AG09309 (cell line): ENCODE measurements at regions not wholly inside any gene's neighbourhood (a gene's known extent, or its start where the extent isn't known, plus 50 kb on each side); places are given as distances from the start of the nearest gene placed in this dataset.

ENCODE experiments used
- DNase-seq: peaks from one replicate; pipeline ENCODE4 v3.0.0-alpha.2; 2010; ENCODE audit warnings: low read depth
- H3K4me3 ChIP-seq: 2 replicates; pipeline ENCODE4 v1.5.1; 2011; ENCODE audit warnings: mild to moderate bottlenecking, low read depth, low read length, moderate library complexity; ENCODE audit not compliant: control insufficient read depth
- CTCF ChIP-seq: IDR thresholded peaks from 2 replicates; pipeline ENCODE4 v1.5.1; 2011; ENCODE audit warnings: mild to moderate bottlenecking, low read depth, low read length, inconsistent platforms; ENCODE audit not compliant: insufficient read depth, control insufficient read depth; ENCODE audit errors: missing control alignments

- no peak for DNase-seq
- H3K4me3 ChIP-seq: no peak overlapping the region
- no peak for TF ChIP-seq CTCF
Observed at GRCh38 chr11:70532731-70533130, 134.4 kb downstream of the CTTN start.

- no peak for DNase-seq
- H3K4me3 ChIP-seq: no peak overlapping the region
- TF ChIP-seq CTCF: no peak
Observed at GRCh38 chr11:70535191-70535971, 137.1 kb downstream of the CTTN start.

- no peak for DNase-seq
- TF ChIP-seq CTCF: no peak
Observed at GRCh38 chr11:70536051-70536877, 137.9 kb downstream of the CTTN start.

GRCh38 chr11:70537576-70538571 lies 139.5 kb downstream of the CTTN start:
- TF ChIP-seq CTCF: no peak
- DNase-seq: no peak

More at GRCh38 chr11:70536051-70536877, 137.9 kb downstream of the CTTN start:
- no peak overlapping the region for H3K4me3 ChIP-seq

GRCh38 chr11:70538641-70539359 lies 140.5 kb downstream of the CTTN start:
- TF ChIP-seq CTCF: no peak
- no peak for DNase-seq

More at GRCh38 chr11:70537576-70538571, 139.5 kb downstream of the CTTN start:
- no peak overlapping the region for H3K4me3 ChIP-seq

More at GRCh38 chr11:70538641-70539359, 140.5 kb downstream of the CTTN start:
- H3K4me3 ChIP-seq: no peak overlapping the region
